Loucy (cell line): ENCODE measurements at regions not wholly inside any gene's neighbourhood (a gene's known extent, or its start where the extent isn't known, plus 50 kb on each side); places are given as distances from the start of the nearest gene placed in this dataset.

Experiments
- H2AFZ ChIP-seq: fragments of 200-600 bp; sonication (generic); 2 replicates; pipeline ENCODE4 v1.6.0; 2016; ENCODE audit warnings: antibody characterized with exemption, mild to moderate bottlenecking, low read length, moderate library complexity
- H3F3A ChIP-seq: fragments of 200-600 bp; 2 replicates; pipeline ENCODE4 v1.6.0; 2016; ENCODE audit warnings: antibody characterized with exemption, low read depth, mild to moderate bottlenecking
- H3K27me3 ChIP-seq: fragments of 200-600 bp; sonication (generic); 2 replicates; pipeline ENCODE4 v1.6.1; 2014; ENCODE audit warnings: low read length, mild to moderate bottlenecking; ENCODE audit not compliant: insufficient read depth, poor library complexity, severe bottlenecking
- H3K36me3 ChIP-seq: fragments of 200-600 bp; sonication (generic); 2 replicates; pipeline ENCODE4 v1.6.1; 2016; ENCODE audit warnings: low read length; ENCODE audit not compliant: insufficient read depth
- H3K4me1 ChIP-seq: fragments of 200-600 bp; sonication (generic); 2 replicates; pipeline ENCODE4 v1.5.1; 2014; ENCODE audit warnings: low read length, mild to moderate bottlenecking; ENCODE audit not compliant: insufficient read depth, poor library complexity, severe bottlenecking
- H3K4me2 ChIP-seq: fragments of 200-600 bp; sonication (generic); 2 replicates; pipeline ENCODE4 v1.6.0; 2014; ENCODE audit warnings: antibody characterized with exemption, low read length, low read depth, mild to moderate bottlenecking; ENCODE audit not compliant: poor library complexity, severe bottlenecking
- H3K4me3 ChIP-seq: fragments of 200-600 bp; sonication (generic); 2 replicates; pipeline ENCODE4 v1.5.1; 2014; ENCODE audit warnings: low read length, mild to moderate bottlenecking, mixed read lengths; ENCODE audit not compliant: poor library complexity, severe bottlenecking
- H3K79me2 ChIP-seq: fragments of 200-600 bp; sonication (generic); 2 replicates; pipeline ENCODE4 v1.6.1; 2014; ENCODE audit warnings: low read length; ENCODE audit not compliant: insufficient read depth
- H3K9ac ChIP-seq: fragments of 200-600 bp; sonication (generic); 2 replicates; pipeline ENCODE4 v1.6.0; 2014; ENCODE audit warnings: mild to moderate bottlenecking, low read depth, low read length, moderate library complexity; ENCODE audit not compliant: poor library complexity, severe bottlenecking
- H3K9me2 ChIP-seq: fragments of 200-600 bp; sonication (generic); replicated peaks from 2 replicates; pipeline ENCODE4 v1.6.1; 2016; ENCODE audit warnings: low read depth, low read length, mixed read lengths
- H3K9me3 ChIP-seq: fragments of 200-600 bp; sonication (generic); 2 replicates; pipeline ENCODE4 v1.6.1; 2014; ENCODE audit warnings: mild to moderate bottlenecking, antibody characterized with exemption, low read length, low read depth; ENCODE audit not compliant: insufficient read depth
- H4K20me1 ChIP-seq: fragments of 200-600 bp; sonication (generic); 2 replicates; pipeline ENCODE4 v1.6.0; 2014; ENCODE audit warnings: antibody characterized with exemption, low read length, mild to moderate bottlenecking; ENCODE audit not compliant: insufficient read depth, poor library complexity, severe bottlenecking
- EZH2phosphoT487 ChIP-seq: fragments of 200-600 bp; IDR thresholded peaks from 2 replicates; pipeline ENCODE4 v1.6.1; 2018; ENCODE audit warnings: antibody characterized with exemption, mild to moderate bottlenecking, moderate library complexity, borderline replicate concordance
- TF ChIP-seq, protein P1 (sequence below): fragments of 200-600 bp; sonication (generic); conservative IDR thresholded peaks from 2 replicates; pipeline ENCODE4 v1.5.1; 2014; ENCODE audit warnings: mild to moderate bottlenecking, antibody characterized with exemption, low read length

GRCh38 chr3:117647435-117647834, 937.9 kb downstream of the TUSC7 start:
- H3K9ac ChIP-seq = no peak overlapping the region
- H3K79me2 ChIP-seq = no peaks in the 10 kb centered on the region
- no peak overlapping the region for H2AFZ ChIP-seq
- H3K4me2 ChIP-seq = no peak overlapping the region
- no peaks in the 10 kb centered on the region for H3K9me3 ChIP-seq
- H4K20me1 ChIP-seq = no peaks in the 10 kb centered on the region
- no peaks in the 10 kb centered on the region for H3K4me1 ChIP-seq
- no peaks in the 10 kb centered on the region for H3K9me2 ChIP-seq
- no peaks in the 10 kb centered on the region for H3F3A ChIP-seq
- no peak overlapping the region for H3K4me3 ChIP-seq
- no peaks in the 10 kb centered on the region for H3K36me3 ChIP-seq
- no peaks in the 10 kb centered on the region for H3K27me3 ChIP-seq
- TF ChIP-seq, protein P1, sequence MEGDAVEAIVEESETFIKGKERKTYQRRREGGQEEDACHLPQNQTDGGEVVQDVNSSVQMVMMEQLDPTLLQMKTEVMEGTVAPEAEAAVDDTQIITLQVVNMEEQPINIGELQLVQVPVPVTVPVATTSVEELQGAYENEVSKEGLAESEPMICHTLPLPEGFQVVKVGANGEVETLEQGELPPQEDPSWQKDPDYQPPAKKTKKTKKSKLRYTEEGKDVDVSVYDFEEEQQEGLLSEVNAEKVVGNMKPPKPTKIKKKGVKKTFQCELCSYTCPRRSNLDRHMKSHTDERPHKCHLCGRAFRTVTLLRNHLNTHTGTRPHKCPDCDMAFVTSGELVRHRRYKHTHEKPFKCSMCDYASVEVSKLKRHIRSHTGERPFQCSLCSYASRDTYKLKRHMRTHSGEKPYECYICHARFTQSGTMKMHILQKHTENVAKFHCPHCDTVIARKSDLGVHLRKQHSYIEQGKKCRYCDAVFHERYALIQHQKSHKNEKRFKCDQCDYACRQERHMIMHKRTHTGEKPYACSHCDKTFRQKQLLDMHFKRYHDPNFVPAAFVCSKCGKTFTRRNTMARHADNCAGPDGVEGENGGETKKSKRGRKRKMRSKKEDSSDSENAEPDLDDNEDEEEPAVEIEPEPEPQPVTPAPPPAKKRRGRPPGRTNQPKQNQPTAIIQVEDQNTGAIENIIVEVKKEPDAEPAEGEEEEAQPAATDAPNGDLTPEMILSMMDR = no peak

GRCh38 chr3:117651246-117651645, 941.7 kb downstream of the TUSC7 start:
- Histone ChIP-seq H3K4me2 (no peak overlapping the region), H3K9me2 (no peaks in the 10 kb centered on the region), H3K79me2 (no peaks in the 10 kb centered on the region), H2AFZ (no peak overlapping the region), H3K36me3 (no peaks in the 10 kb centered on the region), H3F3A (no peaks in the 10 kb centered on the region), H3K9ac (no peak overlapping the region), H3K9me3 (no peaks in the 10 kb centered on the region), H3K4me3 (no peak overlapping the region), H4K20me1 (no peaks in the 10 kb centered on the region), H3K4me1 (no peaks in the 10 kb centered on the region), H3K27me3 (no peaks in the 10 kb centered on the region)
- no peak for TF ChIP-seq EZH2phosphoT487
- TF ChIP-seq, protein P1 = no peak

- H3K4me2 ChIP-seq = no peak overlapping the region
- H2AFZ ChIP-seq = no peak overlapping the region
- TF ChIP-seq, protein P1 = no peak
- TF ChIP-seq EZH2phosphoT487 = no peak
- H3K79me2 ChIP-seq = no peaks in the 10 kb centered on the region
- H3K9ac ChIP-seq = no peak overlapping the region
- no peaks in the 10 kb centered on the region for H3K36me3 ChIP-seq
- no peaks in the 10 kb centered on the region for H3K27me3 ChIP-seq
- H4K20me1 ChIP-seq = no peaks in the 10 kb centered on the region
- no peak overlapping the region for H3K4me3 ChIP-seq
- H3F3A ChIP-seq = no peaks in the 10 kb centered on the region
- no peaks in the 10 kb centered on the region for H3K9me2 ChIP-seq
- no peaks in the 10 kb centered on the region for H3K9me3 ChIP-seq
- H3K4me1 ChIP-seq = no peaks in the 10 kb centered on the region
Measured at GRCh38 chr3:117656391-117656790, 946.8 kb downstream of the TUSC7 start.
